ENCODE measurements at regions not wholly inside any gene's neighbourhood (a gene's known extent, or its start where the extent isn't known, plus 50 kb on each side); places are given as distances from the start of the nearest gene placed in this dataset.

DNA sequence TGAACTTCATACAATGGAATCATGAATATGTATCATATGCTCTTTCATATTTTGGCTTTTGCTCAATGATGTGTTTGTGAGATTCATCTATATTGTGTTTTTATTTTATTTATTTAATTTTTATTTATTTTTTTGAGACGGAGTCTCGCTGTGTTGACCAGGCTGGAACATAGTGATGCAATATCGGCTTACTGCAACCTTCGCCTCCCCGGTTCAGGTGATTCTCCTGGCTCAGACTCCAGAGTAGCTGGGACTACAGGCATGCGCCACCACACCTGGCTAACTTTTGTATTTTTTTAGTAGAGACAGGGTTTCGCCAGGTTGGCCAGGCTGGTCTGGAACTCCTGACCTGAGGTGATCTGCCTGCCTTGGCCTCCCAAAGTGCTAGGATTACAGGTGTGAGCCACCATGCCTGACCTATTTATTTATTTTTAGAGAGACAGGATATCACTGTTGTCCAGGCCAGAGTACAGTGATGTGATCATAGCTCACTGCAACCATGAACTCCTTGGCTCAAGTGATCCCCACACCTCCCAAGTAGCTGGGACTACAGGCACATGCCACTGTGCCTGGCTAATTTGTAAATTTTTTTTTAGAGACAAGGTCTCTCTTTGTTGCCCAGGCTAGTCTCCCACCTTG is 74.5 kb downstream of the TET3 start (continued):
- TF ChIP-seq JUN (IDR thresholded peaks at IDR 0.05; ENCODE audit: low read depth, low read length) (no peak), SP1 (IDR thresholded peaks at IDR 0.05; ENCODE audit: low read depth, low read length) (no peak), CREB1 (IDR thresholded peaks at IDR 0.05) (no peak), RFX5 (IDR thresholded peaks at IDR 0.05; ENCODE audit: borderline replicate concordance, low read depth, low read length) (no peak), CBX5 (IDR thresholded peaks at IDR 0.05; ENCODE audit: low read depth, low read length) (no peak), MAFK (IDR thresholded peaks at IDR 0.05; ENCODE audit: low read depth, low read length) (no peak), NANOG (IDR thresholded peaks at IDR 0.05; ENCODE audit: insufficient read depth, low read depth, low read length, poor library complexity, severe bottlenecking) (no peak), POLR2A (IDR thresholded peaks at IDR 0.05; ENCODE audit: control extremely low read depth in 1 of 2, low read depth in 2 of 2, low read length in 2 of 2) (no peak)
- TF ChIP-seq, protein P1, sequence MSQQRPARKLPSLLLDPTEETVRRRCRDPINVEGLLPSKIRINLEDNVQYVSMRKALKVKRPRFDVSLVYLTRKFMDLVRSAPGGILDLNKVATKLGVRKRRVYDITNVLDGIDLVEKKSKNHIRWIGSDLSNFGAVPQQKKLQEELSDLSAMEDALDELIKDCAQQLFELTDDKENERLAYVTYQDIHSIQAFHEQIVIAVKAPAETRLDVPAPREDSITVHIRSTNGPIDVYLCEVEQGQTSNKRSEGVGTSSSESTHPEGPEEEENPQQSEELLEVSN (IDR thresholded peaks at IDR 0.05), result no peak
